ENCODE measurements at regions not wholly inside any gene's neighbourhood (a gene's known extent, or its start where the extent isn't known, plus 50 kb on each side); places are given as distances from the start of the nearest gene placed in this dataset.

DNA sequence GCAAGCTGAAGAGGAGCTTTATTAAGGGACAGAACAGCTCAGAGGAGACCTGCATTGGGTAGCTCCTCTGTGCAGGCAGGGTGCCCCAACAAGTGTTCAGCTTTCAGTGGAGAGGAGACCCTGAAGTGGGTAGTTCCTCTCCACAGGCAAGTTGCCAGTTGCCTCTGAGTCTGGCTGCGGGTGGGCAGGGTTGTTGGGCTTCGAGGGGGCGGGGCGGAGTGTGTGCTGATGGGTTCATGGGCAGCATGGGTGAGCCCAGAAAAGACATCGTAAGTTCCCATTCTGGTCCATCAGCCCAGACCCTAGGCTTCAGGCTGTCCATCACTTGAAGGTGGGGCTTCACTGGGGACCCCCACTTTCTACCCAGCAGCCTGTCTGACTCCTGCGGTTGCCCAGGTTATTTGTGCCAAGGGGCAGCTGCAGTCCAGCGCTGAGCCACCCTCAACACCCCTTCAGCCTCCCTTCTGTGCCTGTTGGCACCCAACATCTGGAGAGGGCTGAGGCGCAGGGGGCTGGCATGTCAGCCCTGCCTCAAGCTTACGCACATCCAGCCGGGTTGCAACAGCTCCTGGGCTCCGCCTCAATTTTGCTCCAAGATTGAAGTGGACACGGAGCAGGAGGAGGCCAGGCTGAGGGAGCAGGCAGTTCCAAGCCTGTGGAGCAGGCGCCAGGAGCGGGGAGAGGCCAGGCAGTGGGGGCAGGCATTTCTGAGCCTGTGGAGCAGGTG, 350.5 kb upstream of the PCDH20 start:
- TF ChIP-seq EZH2 (IDR thresholded peaks at IDR 0.05) = no peak
- no peak for TF ChIP-seq POLR2AphosphoS5 (IDR thresholded peaks at IDR 0.05; ENCODE audit: borderline replicate concordance, low read depth, low read length)
- TF ChIP-seq FOXP2 (optimal IDR thresholded peaks at IDR 0.05; ENCODE audit: control extremely low read depth, extremely low read length, insufficient read depth) = no peak
